ENCODE measurements at regions not wholly inside any gene's neighbourhood (a gene's known extent, or its start where the extent isn't known, plus 50 kb on each side); places are given as distances from the start of the nearest gene placed in this dataset.

GRCh38 chr2:12813166-12813565 is 96.4 kb downstream of the TRIB2 start:
- intact Hi-C loops (cut with micrococcal nuclease), result no loop called here
- no peaks in the 10 kb centered on the region for H3K36me3 ChIP-seq

GRCh38 chr2:12816379-12817306 is 99.9 kb downstream of the TRIB2 start:
- H3K27ac ChIP-seq (replicated peaks), result peak overlapping the region; percentile 2
- H3K36me3 ChIP-seq, result no peaks in the 10 kb centered on the region
- peaks cover 54% of the 10 kb centered on the region for H3K4me1 ChIP-seq
- no peaks in the 10 kb centered on the region for H3K9me3 ChIP-seq (replicated peaks)
- no peak for DNase-seq
- intact Hi-C loops (cut with micrococcal nuclease), result no loop called here
- TF ChIP-seq CTCF (IDR thresholded peaks at IDR 0.05; ENCODE audit: borderline replicate concordance), result no peak
- no peak overlapping the region for H3K4me3 ChIP-seq
- H3K27me3 ChIP-seq (ENCODE audit: low read depth), result no peaks in the 10 kb centered on the region

More at GRCh38 chr2:12813166-12813565, 96.4 kb downstream of the TRIB2 start:
- no peak for TF ChIP-seq CTCF (IDR thresholded peaks at IDR 0.05; ENCODE audit: borderline replicate concordance)
- Histone ChIP-seq H3K27ac (replicated peaks) (no peak overlapping the region), H3K27me3 (ENCODE audit: low read depth) (no peaks in the 10 kb centered on the region), H3K4me3 (no peak overlapping the region), H3K4me1 (peaks cover 44% of the 10 kb centered on the region), H3K9me3 (replicated peaks) (no peaks in the 10 kb centered on the region)
- DNase-seq, result no peak

- Histone ChIP-seq H3K4me3 (no peak overlapping the region), H3K36me3 (no peaks in the 10 kb centered on the region), H3K4me1 (peaks cover 67% of the 10 kb centered on the region), H3K27me3 (ENCODE audit: low read depth) (no peaks in the 10 kb centered on the region), H3K27ac (replicated peaks) (peak overlapping the region; percentile 96), H3K9me3 (replicated peaks) (no peaks in the 10 kb centered on the region)
- no peak for DNase-seq
- intact Hi-C loops (cut with micrococcal nuclease), result no loop called here
- TF ChIP-seq CTCF (IDR thresholded peaks at IDR 0.05; ENCODE audit: borderline replicate concordance), result no peak
Observed at GRCh38 chr2:12817870-12818269, 101.1 kb downstream of the TRIB2 start.

GRCh38 chr2:12818416-12819102 is 101.8 kb downstream of the TRIB2 start:
- Histone ChIP-seq H3K4me3 (no peak overlapping the region), H3K4me1 (peaks cover 73% of the 10 kb centered on the region), H3K27ac (replicated peaks) (peak overlapping the region; percentile 96), H3K36me3 (no peaks in the 10 kb centered on the region), H3K27me3 (ENCODE audit: low read depth) (no peaks in the 10 kb centered on the region), H3K9me3 (replicated peaks) (no peaks in the 10 kb centered on the region)
- intact Hi-C loops (cut with micrococcal nuclease), result no loop called here
- TF ChIP-seq CTCF (IDR thresholded peaks at IDR 0.05; ENCODE audit: borderline replicate concordance), result no peak
- no peak for DNase-seq

- Histone ChIP-seq H3K27ac (replicated peaks) (peak overlapping the region; percentile 96), H3K36me3 (no peaks in the 10 kb centered on the region), H3K4me3 (no peak overlapping the region), H3K9me3 (replicated peaks) (no peaks in the 10 kb centered on the region), H3K27me3 (ENCODE audit: low read depth) (no peaks in the 10 kb centered on the region), H3K4me1 (peaks cover 79% of the 10 kb centered on the region)
- DNase-seq, result peak; percentile 60
- intact Hi-C loops (cut with micrococcal nuclease), result no loop called here
- no peak for TF ChIP-seq CTCF (IDR thresholded peaks at IDR 0.05; ENCODE audit: borderline replicate concordance)
Observed at GRCh38 chr2:12819103-12819475, 102.4 kb downstream of the TRIB2 start.

All from left ventricle myocardium inferior (tissue), 1 donor.